Fibroblast of mammary gland (primary cell): ENCODE measurements at regions not wholly inside any gene's neighbourhood (a gene's known extent, or its start where the extent isn't known, plus 50 kb on each side); places are given as distances from the start of the nearest gene placed in this dataset.

Experiments
- DNase-seq: peaks from one replicate; pipeline ENCODE4 v3.0.0-alpha.2; 2010; ENCODE audit warnings: low read depth
- H3K4me3 ChIP-seq: 2 replicates; pipeline ENCODE4 v1.5.1; 2011; ENCODE audit warnings: low read depth, mild to moderate bottlenecking, low read length, moderate library complexity; ENCODE audit not compliant: control insufficient read depth
- TF ChIP-seq, protein P1 (sequence below): conservative IDR thresholded peaks from 2 replicates; pipeline ENCODE4 v1.5.1; 2011; ENCODE audit warnings: low read depth, low read length, inconsistent platforms; ENCODE audit not compliant: control insufficient read depth, insufficient read depth

- H3K4me3 ChIP-seq, result no peak overlapping the region
- TF ChIP-seq, protein P1, sequence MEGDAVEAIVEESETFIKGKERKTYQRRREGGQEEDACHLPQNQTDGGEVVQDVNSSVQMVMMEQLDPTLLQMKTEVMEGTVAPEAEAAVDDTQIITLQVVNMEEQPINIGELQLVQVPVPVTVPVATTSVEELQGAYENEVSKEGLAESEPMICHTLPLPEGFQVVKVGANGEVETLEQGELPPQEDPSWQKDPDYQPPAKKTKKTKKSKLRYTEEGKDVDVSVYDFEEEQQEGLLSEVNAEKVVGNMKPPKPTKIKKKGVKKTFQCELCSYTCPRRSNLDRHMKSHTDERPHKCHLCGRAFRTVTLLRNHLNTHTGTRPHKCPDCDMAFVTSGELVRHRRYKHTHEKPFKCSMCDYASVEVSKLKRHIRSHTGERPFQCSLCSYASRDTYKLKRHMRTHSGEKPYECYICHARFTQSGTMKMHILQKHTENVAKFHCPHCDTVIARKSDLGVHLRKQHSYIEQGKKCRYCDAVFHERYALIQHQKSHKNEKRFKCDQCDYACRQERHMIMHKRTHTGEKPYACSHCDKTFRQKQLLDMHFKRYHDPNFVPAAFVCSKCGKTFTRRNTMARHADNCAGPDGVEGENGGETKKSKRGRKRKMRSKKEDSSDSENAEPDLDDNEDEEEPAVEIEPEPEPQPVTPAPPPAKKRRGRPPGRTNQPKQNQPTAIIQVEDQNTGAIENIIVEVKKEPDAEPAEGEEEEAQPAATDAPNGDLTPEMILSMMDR, result no peak
- DNase-seq, result no peak
Measured at GRCh38 chr13:80097561-80097960, 243.4 kb downstream of the SPRY2 start.

DNA sequence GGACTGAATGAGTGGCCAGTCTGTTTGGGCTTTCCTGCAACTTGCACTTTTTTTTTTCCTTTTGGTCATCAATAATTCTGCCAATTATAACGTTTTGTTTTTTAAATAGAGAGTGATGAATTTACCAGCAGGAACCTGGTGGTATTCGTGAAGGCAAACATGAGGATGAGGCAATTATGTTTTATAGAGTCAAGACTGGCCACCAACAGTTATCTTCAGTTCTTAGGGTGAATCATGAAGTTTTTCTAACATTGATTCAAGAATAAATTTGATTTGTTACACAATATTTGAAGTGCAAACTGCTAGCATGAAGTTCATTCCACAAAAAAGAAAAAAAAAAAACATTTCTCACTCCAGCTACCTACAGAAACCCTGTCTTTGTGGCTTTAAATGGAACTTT, 244.5 kb downstream of the SPRY2 start:
- TF ChIP-seq, protein P1, result no peak

DNA sequence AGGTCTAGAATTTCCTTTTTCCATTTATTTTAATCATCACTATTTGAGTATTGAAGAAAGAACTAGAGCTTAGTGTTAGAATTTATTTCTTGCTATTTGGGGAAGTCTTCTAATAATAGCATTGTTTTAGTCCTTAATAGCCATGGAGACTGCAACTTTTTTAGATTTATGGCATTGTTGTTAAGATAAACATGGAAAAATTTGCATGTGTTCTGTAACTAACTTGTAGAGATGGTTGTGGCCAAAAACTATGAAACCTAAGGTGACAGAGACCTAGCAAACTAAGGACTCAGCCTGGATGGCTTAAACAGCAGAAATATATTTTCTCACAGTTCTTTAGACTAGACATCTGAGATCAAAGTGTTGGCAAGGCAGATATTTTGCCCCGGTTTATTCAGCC, 246.4 kb downstream of the SPRY2 start:
- H3K4me3 ChIP-seq, result no peak overlapping the region
- DNase-seq, result no peak
- TF ChIP-seq, protein P1, result no peak

More for the DNA sequence above, 244.5 kb downstream of the SPRY2 start:
- H3K4me3 ChIP-seq, result no peak overlapping the region
- DNase-seq, result no peak

GRCh38 chr13:80093888-80094287, 247.0 kb downstream of the SPRY2 start:
- TF ChIP-seq, protein P1, result no peak
- no peak overlapping the region for H3K4me3 ChIP-seq
- no peak for DNase-seq

GRCh38 chr13:80086304-80086721, 254.6 kb downstream of the SPRY2 start:
- TF ChIP-seq, protein P1, result no peak
- no peak overlapping the region for H3K4me3 ChIP-seq
- DNase-seq, result no peak

- DNase-seq, result peak; percentile 98
- TF ChIP-seq, protein P1, result no peak
- H3K4me3 ChIP-seq, result peak overlapping the region; percentile 23
Measured at GRCh38 chr13:80083853-80084676, 256.9 kb downstream of the SPRY2 start.
